HG02610 (cell line): ENCODE measurements at regions not wholly inside any gene's neighbourhood (a gene's known extent, or its start where the extent isn't known, plus 50 kb on each side); places are given as distances from the start of the nearest gene placed in this dataset.
"Not testable (repeated sequence)": the region's sequence is repeated elsewhere in the genome, so short reads cannot be mapped to it uniquely, and the experiment has no call there.

ENCODE experiments used
- ATAC-seq: cut with Tn5 transposase; IDR thresholded peaks from one replicate; pipeline ENCODE4 v1.9.1; 2021; ENCODE audit warnings: mild to moderate bottlenecking, moderate library complexity; ENCODE audit not compliant: unreplicated experiment

DNA sequence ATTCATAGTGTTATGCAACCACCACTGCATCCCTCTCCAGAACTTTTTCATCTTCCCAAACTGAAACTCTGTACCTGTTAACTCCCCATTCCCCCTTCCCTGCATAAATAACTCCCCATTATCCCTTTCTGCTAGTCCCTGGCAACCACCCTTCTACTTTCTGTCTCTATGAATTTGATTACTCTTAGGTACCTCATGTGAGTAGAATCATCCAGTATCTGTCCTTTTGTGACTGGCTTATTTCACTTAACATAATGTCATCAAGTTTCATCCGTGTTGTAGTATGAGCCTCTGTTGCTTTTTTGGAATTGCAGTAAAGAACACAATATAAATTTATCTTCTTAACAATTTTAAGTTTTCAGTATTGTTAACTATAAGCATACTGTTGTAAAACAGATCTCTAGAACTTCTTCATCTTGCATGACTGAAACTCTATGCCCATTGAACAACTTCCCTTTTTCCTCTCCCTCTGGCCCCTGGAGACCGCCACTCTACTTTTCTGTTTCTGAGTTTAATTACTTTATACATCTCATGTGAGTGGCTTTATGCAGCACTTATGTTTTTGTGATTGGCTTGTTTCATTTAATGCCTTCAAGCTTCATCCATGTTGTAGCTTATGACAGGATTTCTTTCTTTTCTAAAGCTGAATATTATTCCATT is 87.3 kb upstream of the ABCC4 start:
- ATAC-seq, result no peak

DNA sequence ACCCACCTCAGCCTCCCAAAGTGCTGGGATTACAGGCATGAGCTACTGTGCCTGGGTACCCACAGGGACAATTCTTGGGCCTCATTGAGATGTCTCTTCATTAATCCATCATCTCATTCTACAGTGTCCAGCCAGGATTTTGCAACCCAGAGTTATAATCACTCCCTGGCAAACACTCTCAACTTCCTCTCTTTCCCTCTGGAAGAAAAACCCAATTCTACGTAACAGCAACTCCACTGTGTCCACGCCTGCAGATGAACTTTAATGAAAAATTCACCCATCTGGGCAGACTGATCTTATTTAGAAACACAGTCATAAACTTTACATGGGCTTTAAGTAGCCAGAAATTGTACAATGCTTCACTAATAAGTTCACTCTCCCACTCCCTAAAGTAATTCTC is 90.1 kb upstream of the ABCC4 start:
- no peak for ATAC-seq

DNA sequence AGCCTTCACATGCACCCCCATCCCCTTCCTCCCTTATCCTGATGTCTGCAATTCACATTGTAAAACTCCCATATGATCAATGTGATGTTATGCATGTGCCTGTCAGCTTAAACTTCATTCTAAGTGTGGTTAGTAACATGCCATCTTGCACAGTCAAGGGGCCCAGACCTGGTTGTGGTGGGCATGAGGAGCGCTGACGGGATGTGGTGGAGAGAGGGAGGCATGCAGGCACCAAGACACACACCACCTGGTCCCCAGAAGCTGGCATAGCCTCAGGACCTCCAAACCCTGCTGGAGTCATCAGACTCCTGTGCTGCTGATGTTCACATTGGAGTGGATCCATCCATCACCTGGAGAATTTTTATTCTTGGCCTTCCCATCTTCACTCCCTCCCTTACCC is 90.5 kb upstream of the ABCC4 start:
- no peak for ATAC-seq

DNA sequence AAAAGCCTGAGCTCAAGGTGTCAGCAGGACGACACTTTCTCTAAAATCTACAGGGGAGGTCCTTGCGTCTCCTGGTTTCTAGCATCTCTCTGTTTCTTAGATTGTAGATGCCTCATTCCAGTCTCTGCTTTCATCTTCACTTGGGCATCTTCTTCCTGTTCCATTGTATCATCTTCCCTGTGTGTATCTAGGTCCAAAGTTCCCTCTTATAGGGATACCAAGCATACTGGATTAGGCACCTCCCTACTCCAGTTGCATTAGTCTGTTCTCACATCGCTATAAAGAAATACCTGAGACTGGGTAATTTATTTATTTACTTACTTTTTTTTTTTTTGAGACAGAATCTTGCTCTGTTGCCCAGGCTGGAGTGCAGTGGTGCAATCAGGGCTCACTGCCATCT is 91.3 kb upstream of the ABCC4 start:
- ATAC-seq, result no peak

DNA sequence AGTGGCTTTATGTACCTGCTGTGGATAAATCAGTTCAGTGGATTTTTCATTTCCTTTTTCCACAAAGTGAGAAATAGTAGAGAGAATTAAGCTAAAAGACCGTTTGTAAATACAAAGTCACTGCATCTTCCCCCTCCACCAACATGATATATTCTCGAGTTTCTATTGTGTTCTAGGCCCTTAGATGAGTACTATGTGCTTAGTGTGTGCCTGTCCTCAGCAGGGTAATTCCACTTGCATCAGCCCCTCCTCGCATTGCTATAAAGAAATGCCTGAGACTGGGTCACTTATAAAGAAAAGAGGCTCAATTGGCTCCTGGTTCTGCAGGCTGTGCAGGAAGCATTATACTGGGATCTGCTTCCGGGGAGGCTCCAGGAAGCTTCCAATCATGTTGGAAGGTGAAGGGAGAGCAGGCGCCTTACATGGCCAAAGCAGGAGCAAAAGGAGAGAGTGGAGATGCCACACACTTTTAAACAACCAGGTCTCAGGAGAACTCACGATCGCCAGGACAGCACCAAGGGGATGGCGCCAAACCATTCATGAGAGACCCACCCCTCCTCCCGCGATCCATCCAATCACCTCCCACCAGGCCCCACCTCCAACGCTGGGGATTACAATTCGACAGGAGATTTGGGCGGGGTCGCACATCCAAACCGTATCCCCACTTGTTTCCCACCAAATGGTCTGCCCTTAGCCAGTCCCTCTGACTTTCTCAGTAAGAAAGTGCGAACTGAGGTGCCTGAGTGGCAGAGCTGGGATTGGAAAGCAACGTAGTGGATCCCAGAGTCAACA is 102.3 kb upstream of the ABCC4 start:
- peak; percentile 4 for ATAC-seq

DNA sequence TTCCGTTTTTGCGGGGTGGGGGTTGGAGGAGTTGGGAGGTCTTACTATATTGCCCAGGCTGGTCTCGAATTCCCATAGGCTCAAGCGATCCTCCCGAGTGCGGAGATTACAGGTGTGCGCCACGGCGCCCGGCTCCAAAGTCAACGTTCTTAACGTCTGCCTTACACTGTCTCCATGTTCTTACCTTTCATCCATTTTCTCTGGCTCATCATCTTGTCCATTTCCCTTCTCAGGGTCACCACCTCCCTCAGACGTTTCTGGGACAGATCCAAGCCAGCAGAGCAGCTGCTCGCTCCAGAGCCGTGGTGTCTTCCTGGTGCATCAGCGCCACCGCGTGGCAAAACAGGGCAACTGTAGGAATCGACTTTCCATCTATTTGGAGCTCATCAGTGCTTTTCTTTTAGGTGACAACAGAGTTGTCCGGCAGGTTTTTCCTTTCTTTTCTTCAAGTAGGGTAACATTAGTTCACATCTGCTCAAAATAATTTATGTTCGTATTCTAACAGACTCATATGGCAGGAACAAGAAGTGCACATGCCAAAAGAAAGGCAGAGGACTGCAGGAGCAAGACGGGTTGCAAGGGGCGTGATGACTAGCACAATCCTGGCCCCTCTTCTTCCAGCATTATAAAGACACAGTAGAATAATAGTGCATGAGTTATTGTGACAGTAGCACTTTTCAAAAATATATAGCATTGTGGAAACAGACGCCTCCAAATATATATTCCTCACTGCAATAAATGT is 103.1 kb upstream of the ABCC4 start:
- ATAC-seq, result peak; percentile 93

DNA sequence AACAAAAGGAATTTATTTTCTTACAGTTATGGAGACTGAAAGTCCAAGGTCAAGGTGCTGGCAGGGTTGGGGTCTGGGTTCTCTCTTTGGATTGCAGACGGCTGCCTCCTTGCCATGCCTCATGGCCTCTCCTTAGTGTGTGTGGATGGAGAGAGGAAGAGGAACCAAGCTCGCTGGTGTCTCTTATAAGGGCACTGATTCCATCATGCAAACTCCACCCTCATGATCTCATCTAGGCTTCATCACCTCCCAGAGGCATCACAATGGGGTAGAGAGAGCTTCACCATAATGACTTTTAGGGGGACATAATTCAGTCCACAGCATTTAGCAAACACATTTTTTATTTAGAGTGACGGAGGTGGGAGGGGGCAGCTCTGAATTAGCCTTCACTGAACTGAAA is 104.9 kb upstream of the ABCC4 start:
- no peak for ATAC-seq

DNA sequence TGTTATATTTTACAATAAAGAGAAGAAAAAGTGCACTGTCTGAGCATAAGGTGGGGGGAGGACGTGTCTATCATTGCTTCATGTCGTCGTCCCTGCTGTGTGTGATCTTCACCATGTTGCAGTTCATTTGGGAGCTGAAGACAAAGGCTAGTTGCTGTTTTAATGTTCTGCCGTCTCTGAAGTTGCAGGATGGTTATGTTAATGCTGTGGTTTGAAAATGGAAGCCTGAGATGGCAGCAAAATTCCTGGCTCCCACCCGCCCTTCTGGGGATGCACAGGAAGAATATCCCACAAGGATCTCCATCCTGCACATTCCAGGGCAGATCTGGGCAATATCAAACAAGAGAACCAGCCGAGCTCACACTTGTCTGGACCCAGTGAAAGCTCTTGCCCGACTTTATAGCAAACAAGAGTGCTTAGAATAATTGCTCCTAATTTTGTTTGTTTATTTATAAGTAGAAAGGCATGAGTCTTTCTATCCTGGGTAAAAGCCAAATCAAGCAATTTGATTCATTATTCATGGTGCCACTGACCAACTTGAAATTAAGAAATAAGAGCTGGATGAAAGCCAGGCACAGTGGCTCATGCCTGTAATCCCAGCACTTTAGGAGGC is 110.3 kb upstream of the ABCC4 start:
- no peak for ATAC-seq

DNA sequence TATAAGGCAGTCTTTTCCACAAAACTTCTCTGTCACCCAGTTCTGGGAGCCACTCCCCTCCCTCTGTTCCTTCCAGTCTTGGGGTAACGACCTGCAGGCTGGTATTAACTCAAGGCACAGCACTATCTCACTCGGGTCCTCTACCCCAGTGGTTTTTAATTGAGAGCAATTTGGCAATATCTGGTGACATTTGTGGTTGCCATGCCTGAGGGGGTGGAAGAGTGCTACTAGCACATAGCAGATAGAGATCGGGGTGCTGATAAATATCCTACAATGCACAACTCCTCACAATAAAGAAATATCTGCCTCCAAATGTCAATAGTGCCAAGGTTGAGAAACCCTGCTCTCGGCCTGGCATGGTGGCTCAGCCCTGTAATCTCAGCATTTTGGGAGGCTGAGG is 117.7 kb upstream of the ABCC4 start:
- no peak for ATAC-seq

DNA sequence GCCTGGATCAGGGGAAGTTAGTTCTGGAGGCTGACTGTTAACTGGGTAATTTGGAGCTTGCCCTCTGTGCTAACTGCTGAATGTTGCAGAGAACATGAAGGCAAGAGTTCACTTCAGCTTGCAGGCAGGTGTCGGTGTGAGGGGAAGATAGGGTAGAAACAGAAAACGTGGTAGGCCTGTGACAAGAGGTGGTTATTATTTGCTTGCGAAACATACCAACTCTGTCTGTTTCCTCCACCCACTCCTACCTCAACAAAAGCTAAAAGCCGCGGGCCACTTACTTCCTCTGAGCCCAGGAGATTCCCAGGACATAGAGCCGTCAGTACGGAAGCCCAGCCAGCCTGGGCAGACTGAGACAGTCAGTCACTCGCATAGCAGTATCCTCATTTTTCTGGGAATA is 119.2 kb upstream of the ABCC4 start:
- no peak for ATAC-seq

DNA sequence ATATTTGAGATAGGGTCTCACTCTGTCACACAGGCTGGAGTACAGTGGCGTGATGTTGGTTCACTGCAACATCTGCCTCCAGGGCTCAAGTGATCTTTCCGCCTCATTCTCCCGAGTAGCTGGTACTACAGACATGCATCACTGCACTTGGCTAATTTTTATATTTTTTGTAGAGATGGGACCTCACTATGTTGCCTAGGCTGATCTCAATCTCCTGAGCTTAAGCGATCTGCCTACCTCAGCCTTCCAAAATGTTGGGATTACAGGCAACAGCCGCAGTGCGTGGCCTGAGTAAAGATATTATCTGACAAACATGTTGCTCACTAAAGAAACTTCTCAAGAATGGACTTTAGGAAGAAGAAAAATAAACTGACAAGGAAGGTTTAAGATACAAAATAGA is 125.4 kb upstream of the ABCC4 start:
- ATAC-seq, result no peak

DNA sequence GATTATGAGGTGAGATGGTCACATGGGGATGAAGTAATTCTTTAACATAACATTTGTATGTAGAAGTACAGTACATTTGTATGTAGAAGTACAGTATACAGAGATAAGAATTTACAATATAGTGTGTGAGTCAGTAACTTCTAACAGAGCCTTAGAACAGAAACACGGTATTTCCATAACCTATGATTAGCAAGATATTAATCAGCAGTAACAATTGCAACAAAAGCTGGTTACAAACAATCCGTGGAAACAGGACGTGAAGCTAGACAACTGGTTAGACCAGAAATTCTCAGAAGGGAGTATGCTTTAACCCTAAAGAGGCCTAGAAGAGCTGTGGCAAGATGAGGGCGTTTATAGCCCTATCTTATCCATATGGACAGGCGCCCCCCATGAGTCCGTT is 122.0 kb upstream of the CLDN10 start:
- not testable (repeated sequence) for ATAC-seq

DNA sequence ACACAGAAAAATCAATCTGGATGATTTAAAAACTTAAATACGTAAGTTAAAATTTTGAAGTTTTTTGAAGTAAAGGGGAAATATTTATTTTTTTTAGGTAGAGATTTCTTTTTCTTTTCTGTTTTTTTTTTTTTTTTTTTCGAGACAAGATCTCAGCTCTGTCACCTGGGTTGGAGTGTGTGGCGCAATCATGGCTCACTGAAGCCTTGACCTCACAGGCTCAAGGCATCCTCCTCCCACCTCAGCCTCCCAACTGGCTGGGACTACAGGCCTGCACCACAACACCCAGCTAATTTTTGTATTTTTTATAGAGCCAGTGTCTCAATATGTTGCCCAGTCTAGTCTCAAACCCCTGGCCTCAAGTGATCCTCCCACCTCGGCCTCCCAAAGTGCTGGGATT is 120.4 kb upstream of the CLDN10 start:
- ATAC-seq, result no peak

DNA sequence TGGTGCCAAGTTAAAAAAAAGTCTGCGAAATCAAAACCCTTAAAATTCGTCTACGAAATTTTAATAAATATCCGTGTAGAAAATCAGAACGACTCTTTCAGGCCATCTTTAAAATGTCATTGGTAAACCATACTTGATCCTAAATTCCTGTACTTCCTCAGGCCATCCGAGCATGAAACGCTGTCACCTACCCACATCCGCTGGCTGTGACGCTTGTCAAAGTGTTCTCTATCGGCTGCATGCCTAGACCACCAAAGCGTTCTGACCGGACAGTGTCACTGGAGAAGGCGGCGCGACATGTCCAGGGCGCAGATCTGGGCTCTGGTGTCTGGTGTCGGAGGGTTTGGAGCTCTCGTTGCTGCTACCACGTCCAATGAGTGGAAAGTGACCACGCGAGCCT is 119.0 kb upstream of the CLDN10 start:
- no peak for ATAC-seq

DNA sequence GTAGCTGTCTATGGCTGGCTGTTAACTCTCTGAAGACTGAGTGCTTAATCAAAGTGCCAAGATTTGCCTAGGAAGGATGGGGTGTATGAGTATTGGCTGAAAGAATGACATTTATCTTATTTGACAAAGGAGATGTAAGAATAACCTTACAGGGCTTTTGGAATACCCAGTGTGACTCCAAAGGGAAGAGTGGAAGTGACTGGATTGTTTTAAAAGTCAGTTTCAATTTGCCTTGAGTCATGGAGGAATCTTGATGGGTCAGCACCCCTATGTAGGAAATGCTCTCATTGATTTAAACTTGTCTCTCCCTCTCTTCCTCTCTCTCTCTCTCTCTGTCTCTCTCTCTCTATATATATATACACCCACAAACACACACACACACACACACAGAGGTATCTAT is 118.4 kb upstream of the CLDN10 start:
- no peak for ATAC-seq

DNA sequence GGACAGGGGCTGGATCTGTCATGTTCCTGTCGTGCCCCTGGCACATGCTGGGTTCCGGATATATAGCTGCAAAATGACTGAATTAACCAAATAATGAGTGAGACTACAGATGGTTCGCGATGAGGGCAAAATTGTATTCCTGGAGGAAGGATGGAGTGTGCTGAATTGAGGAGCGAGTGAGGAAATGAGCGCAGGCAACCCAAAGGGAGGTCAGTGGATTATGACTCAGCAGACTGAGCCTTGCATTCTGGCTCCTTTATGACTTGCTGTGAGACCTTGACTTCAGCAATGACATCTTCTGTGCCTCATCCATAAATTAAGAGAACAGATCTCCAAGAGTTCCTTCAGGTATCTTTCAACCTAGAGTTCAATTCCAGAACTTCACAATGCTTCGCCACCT is 115.0 kb upstream of the CLDN10 start:
- no peak for ATAC-seq

DNA sequence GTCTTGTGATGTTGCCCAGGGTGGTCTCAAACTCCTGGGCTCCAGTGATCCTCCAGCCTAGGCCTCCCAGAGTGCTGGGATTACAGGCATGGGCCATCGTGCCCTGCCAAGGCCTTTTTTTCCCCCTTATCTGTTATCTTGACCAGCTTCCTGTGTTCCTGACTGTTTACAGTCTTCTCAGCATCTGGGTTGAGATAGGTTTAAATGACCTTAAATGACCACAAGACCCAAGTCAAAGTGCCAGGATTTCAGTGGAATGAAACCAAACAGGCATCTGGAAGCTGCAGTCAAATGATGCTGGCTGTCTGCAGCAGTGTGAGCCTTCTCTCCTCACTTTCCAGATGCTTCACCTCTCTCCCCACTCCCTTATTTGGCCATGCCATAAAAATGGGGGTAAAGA is 114.2 kb upstream of the CLDN10 start:
- ATAC-seq, result no peak

DNA sequence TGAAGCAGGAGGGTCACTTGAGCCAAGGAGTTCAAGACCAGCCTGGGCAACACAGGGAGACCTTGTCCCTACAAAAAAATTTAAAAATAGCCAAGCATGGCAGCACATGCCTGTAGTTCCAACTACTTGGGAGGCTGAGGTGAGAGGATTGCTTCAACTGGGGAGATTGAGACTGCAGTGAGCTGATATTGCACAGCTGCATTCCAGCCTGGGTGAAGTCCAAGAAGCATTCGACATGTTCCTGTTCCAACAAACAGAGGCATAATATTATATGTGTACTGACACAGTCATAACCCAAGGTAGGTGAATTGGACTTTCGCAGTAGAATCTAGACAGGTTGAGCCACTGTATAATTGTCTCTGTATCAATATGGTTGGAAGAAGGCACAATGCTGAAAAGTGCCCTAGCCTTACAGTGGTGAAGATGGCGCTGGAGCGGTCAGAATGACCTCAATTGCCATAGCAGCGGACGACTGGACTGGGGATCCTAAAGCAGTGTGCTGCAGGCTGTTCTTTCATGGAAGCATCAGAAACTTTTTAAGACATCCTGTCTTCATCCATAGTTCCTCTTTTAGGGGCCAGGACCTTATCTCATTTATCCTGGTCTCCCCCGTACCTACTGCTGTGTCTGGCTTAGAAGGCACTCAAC is 112.0 kb upstream of the CLDN10 start:
- no peak for ATAC-seq

DNA sequence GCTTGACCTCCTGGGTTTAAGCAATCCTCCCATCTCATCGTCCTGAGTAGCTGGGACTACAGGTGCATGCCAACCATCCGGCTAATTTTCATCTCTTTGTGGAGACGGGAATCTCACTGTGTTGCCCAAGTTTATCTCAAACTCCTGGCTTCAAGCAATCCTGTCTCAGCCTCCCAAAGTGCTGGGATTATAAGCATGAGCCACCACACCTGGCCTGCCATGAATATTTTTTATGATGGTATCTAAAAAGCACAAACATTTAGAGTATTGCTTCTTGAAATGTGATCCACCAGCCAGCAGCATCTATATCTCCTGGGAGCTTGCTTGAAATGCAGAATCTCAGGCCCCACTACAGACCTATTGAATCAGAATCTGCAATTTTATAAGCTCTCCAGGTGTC is 111.2 kb upstream of the CLDN10 start:
- no peak for ATAC-seq

DNA sequence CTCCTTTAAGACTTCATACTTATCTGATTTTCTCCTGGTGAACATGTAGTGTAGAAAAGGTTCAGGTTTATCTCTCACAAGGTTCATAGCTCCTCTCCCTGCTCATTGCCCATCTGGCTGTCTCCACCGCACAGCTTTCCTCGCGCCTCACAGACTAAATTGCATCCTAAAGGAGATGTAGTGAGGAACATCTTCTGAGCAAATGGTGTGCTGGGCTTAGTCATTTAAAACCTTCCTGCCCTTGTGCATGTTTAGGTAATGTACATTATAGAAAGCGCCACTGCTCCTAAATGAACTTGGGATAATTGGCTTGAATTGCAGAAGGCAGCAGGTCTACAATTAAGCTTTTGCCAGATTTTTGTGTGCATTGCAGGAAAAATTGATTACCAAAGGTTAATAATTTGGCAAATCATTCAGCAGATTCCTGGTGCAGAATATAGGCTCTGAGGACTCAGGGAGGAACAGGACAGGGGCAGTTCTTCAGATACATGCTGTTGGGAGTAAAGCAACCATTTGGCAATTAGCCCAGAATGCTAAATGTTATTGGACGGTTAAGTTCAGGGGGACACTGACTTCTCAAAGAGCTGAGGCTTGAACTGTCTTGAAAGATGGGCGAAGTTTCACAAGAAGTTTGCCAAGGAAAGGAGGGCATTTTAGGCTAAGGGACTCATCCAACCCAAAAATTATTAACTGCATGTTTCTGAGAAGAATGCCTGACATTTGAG is 108.4 kb upstream of the CLDN10 start:
- ATAC-seq, result no peak
